ENCODE measurements at regions not wholly inside any gene's neighbourhood (a gene's known extent, or its start where the extent isn't known, plus 50 kb on each side); places are given as distances from the start of the nearest gene placed in this dataset.

- DNase-seq (ENCODE audit: low read depth) = no peak
Measured at GRCh38 chr14:22513066-22513812, 75.8 kb downstream of the DAD1 start.

GRCh38 chr14:22512106-22512814 is 76.8 kb downstream of the DAD1 start:
- no peak for DNase-seq (ENCODE audit: low read depth)

DNA sequence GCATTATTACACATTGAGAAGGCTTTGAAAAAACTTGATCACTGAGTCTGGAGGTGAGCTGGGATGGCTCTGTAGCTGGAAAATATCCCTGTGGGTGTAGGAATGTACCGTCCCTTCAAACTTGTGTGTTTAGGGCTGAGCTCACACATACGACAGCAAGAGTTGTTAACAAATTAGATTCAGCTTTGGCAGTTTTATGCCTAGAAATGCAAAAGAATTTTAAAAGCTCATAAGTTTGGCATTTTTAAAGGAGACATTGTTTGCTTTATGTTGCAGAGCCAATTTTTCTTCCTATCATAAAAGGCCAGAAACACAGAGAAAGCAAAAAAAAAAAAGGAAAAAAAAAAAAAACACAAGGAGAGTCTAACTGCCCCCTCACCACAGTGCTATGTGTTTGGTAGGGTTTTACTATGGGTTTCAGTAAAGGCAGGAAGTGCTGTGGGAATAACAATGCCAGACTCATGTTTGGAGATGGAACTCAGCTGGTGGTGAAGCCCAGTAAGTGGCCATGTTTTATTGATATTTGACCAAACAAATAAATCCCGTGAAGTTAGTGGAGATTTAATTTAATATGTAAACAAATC is 78.4 kb downstream of the DAD1 start:
- peak; percentile 40 for DNase-seq (ENCODE audit: low read depth)

DNA sequence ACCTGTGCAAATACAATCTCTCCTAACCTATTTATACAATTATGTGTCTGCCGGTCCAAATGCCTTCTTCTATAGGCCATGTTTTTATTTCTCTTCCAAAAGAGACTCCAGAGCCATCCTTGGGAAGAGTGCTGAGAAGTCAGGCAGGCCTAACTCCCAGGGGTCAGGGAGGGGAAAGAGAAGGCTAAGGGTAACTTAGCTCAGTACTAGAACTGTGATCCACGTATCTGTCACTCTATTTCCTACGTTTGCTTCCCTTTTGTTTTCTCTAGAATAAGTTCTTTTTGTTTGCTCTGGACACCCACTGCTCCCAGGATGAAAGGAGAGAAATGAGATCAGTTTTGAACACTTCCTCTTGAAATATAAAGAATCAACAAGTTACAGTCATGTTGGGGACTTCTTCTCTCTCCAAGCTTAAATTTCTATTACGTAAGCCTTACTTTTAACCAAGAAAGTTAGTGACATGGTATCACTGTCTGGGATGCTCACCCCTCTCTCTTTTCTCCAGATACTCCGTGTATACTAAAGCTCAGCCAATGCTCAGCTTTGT is 79.2 kb downstream of the DAD1 start:
- no peak for DNase-seq (ENCODE audit: low read depth)

DNA sequence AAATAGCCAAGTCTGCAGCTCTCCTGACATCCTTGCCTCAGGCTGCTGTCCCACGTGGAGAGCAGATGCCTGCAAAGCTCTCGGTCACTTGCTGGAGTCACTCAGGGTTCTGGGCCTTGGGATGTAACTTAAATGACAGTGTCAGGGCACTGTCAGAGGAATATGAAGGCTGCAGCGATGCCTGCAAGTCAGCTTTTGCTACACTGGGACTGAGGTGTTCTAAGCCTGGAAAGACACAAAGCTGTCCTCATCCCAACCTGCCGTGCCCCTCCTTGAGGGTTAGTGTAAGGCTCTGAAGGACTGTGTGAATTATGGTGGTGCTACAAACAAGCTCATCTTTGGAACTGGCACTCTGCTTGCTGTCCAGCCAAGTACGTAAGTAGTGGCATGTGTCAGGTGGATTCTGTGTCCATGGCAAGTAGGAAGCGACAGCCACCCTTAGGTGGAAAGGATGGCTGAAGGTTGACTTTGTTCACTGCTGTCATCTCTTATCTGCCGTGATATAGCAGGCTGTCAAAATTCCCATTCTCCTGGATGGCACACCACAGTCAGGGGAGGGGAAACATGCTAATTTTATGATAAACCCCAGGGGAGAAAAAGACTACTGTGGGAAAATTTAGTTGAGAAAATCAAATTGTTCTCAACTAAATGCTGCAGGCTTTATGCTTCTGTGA is 79.9 kb downstream of the DAD1 start:
- no peak for DNase-seq (ENCODE audit: low read depth)

DNA sequence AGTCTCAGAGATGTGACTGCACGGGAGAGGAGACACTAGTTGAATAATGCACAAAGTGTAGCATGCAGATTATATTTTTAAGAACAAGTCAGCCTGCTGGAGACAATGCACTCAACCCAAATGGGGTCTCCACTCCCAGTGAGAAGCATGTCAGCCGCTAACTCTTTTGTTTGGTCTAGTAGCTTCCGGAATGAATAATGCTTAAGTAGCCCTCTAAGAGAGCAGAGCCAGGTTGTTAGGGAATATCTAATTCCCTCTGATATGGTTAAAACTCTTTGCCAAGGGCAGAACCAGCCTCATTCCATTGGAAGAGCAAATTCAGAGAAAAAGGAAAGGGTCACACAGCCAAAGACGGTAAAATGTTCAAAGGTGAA is 80.4 kb downstream of the DAD1 start:
- no peak for DNase-seq (ENCODE audit: low read depth)

DNA sequence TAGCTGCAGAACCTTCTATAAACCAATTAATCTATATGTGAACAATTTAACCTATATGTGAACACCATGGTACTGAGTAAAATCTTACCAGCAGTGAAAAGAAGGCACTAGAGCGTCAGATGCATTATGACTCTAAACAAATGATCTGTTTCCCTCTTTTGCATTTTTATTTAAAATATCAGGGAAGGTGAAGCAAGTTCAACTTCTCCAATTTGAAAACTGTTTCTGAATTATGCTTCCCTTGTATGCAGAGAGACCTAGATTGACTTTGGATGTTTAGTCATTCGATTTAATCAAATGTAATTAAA is 80.9 kb downstream of the DAD1 start:
- DNase-seq (ENCODE audit: low read depth) = no peak

DNA sequence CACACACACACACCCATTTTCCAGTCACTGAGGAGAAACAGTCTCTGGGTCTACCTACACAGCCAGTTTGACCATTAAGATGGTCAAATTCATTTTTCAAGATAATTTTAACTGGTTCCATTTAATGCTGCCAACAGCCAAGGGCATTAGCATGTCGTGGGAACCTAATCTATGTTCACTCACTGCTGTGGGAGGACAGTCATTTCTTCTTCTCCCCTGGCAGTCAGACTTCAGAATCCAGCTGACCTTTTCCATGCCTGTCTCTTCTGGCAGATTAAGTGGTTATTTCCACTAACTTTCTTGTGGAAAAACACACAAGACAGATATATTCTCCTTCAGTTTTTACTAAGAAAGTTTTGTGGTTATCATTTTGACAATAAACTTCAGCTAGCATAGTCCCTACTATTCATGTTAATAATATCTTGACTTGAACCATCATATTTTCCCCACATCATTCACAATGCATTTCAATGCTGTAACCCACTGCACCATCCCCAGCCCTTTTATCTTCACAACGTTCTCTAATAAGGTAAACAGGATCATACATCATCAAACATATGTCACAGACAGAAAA is 82.2 kb downstream of the DAD1 start:
- no peak for DNase-seq (ENCODE audit: low read depth)

GRCh38 chr14:22506378-22506710 is 82.7 kb downstream of the DAD1 start:
- no peak for DNase-seq (ENCODE audit: low read depth)

- DNase-seq (ENCODE audit: low read depth) = no peak
Measured at GRCh38 chr14:22505697-22506377, 83.2 kb downstream of the DAD1 start.

GRCh38 chr14:22505309-22505696 is 83.7 kb downstream of the DAD1 start:
- DNase-seq (ENCODE audit: low read depth) = no peak

- DNase-seq (ENCODE audit: low read depth) = no peak
Measured at GRCh38 chr14:22502551-22502950, 86.5 kb downstream of the DAD1 start.

DNA sequence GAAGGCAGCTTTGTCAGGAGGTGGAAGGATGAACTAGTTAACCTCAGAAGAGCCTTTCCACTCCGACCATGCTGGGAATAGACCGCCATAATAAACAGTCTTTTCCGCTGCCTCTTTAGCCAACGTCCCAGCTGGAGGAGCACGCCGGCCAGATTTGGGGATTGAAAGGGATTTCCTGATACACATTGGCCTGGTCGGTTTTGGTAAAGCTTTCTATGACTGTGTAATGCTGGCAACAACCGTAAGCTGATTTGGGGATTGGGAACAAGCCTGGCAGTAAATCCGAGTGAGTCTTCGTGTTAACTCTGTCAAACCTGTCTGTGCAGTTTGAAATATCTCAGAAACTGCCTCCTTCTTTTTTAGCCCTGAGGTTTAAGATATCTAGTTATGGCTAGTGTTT is 87.0 kb downstream of the DAD1 start:
- DNase-seq (ENCODE audit: low read depth) = no peak

DNA sequence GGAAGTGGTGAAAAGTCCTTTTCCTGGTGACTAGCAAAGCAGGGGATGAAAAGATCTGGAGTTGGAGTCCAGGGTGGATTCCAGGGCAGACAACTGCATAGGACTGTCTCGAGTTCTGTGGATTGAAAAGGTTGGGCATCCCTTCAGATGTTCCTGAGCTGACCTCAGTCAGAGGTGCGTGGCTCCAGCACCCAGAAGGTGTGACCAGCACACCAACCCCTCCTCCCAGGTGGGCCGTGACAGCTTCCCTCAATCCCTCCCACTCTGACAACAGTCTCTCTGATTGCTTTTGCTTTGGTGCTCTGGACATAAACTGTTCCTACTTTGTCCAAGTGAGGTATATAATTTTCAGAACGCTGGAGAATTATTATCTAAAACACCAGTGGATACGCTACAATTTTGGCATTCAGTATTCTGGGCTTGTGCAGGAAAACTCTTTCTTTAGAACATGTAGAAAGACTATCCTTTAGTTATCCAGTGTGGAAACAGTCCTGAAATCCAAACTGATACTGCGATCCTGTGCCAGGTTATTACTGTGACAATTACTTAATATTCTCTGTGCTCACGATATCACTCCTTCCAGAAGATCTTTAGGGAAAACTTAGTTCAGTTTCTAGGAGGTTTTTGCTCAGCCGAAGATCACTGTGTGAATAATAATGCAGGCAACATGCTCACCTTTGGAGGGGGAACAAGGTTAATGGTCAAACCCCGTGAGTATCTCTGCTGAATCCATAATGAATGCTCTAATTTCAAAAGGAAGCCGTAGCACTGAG is 87.9 kb downstream of the DAD1 start:
- no peak for DNase-seq (ENCODE audit: low read depth)

DNA sequence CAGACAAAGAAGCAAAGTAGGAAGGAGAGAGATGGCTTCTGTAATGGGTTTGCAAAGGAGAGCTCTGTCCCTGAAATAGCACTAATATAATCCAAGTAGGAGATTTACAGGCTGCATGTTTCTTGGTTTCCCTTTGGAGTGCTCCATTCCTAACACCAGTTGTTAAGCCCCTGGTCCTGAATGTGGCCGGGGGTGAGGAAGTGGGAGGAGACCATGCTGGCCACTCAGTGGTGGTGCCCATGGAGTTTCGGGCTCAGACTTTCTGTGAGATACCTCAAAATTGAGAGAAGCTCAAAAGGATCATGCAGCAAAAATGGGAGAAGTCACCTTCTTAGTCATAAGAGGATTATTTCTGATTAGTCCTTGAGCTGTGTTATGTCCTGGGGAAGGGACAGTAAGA is 88.5 kb downstream of the DAD1 start:
- DNase-seq (ENCODE audit: low read depth) = no peak

DNA sequence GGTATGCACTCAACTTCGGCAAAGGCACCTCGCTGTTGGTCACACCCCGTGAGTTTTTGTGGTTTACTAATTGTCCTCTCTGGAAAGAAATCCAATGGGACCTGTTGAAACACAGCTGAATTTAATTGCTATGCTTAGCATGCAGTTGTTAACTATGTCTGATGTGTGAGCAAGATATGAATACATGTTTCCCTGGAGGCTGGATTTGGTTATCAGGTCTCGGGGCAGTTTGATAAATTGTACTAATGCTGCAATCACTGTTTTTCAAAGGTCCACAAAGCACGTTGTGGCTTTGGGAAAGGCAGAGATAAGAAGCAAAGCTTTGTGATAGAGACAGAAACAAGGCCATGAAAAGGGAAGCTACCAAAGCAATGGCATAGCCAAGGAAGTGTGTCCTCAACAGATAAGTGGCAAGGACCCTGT is 91.3 kb downstream of the DAD1 start:
- DNase-seq (ENCODE audit: low read depth) = no peak

- no peak for DNase-seq (ENCODE audit: low read depth)
Measured at GRCh38 chr14:22497144-22497423, 91.9 kb downstream of the DAD1 start.

DNA sequence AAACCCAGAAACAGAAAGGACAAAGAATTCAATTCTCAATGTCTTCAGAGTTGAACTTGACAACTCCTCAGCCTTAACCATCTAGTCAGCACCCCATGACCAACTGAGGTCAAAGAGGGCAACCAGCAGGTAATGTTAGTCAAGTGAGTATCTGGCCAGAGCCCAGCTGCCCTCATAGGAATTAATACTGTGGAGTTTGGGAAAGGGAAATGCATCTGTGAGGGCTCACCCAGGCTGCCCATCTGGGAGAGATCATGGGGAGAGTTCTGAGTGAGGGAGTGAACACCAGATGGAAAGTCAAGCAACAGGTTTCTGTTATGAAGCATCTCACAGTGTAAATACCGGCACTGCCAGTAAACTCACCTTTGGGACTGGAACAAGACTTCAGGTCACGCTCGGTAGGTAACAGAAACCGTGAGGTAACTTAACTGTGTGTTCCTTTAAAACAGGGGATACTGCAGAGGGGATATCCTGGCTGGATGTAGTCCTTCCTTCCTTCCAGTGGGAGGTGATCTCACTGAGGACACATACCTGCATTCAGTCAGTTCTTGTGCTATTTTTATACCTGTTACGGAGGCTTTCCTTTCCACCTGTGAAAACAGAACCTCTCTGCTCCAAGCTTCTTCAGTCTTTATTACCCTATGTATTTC is 94.4 kb downstream of the DAD1 start:
- DNase-seq (ENCODE audit: low read depth) = no peak

DNA sequence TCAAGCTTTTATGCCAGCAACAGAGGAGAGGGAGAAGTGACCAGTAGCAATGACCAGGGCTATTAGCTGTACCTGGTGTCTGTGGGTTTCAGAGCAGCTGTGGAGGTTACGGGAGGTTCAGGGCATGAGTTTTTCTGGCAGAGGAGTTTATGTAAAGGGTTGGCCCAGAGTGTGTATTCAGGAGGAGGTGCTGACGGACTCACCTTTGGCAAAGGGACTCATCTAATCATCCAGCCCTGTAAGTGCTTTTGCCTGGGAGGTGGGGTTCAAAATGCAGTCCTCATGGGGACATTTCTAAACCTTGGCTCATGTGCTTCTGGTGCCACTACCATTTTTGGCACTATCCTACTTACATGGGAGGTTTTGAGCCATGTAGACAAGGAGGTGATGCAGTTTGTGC is 95.3 kb downstream of the DAD1 start:
- no peak for DNase-seq (ENCODE audit: low read depth)

DNA sequence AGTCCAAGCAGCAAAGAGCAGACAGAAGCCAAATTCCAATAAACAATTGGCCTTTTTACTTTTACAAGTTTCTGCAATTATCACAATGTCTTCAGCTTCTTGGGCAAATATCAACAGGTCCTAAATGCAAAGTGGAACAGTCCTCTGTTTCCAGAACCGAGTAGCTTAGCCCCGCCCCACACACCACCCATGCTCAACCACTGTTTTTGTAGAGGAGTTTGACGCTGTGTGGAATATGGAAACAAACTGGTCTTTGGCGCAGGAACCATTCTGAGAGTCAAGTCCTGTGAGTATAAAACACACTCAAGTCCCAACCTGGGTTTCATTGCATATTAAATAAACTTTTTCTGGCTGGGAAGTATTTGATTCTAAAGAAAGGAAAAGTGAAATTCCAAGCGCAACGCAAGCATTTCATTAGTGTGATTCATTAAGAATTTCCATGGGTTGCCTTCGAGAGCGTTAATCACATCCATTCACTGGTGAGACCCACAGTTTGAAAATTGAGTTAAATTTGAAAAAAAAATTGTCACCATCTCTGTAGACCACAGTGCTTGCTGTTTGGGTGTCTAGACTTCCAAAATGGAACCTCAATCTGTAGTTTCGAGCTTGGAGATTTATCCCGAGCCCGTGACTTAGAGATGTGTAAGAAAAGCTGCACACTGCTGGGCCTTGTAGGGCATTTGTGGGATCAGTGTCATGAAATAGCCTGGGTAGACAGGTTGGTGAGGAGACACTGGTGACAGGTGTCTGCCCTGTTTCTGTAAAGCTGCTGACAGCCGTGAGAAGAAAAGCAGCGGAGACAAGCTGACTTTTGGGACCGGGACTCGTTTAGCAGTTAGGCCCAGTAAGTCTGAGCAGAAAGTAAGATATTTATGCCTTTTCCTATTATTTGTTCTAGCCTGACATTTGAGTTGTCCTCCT is 96.1 kb downstream of the DAD1 start:
- DNase-seq (ENCODE audit: low read depth) = no peak
